ENCODE measurements at regions not wholly inside any gene's neighbourhood (a gene's known extent, or its start where the extent isn't known, plus 50 kb on each side); places are given as distances from the start of the nearest gene placed in this dataset.

DNA sequence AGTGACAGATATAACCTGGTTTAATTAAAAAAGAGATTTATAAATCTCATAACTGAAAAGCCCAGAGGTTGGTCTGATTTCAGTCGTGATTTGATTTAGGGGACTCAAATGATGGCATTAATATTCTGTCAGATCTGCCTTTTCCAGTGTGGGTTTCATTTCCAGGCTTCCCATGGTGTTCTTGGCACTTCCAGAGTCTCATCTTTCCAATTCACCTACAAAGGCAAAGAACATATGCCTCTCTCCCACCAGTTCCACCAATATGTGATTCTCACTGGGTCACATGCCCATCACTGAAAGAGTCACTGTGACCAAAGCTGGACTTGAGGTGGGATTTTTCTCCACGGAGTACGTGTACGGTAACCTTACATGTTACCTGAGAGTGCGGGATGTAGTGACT is 137.4 kb upstream of the IL12B start:
- Histone ChIP-seq H3K27me3 (ENCODE audit: control insufficient read depth in 1 of 2, insufficient read depth in 2 of 2, low read length in 1 of 2) (no peaks in the 10 kb centered on the region), H3K9me3 (ENCODE audit: control insufficient read depth, low read length) (no peaks in the 10 kb centered on the region), H3K4me3 (ENCODE audit: low read length in 2 of 2) (no peak overlapping the region), H3K36me3 (ENCODE audit: control insufficient read depth in 1 of 2, insufficient read depth in 2 of 2, low read length in 1 of 2) (no peaks in the 10 kb centered on the region), H3K4me1 (ENCODE audit: control insufficient read depth in 1 of 2, insufficient read depth in 2 of 2, low read length in 2 of 2) (no peaks in the 10 kb centered on the region), H3K27ac (ENCODE audit: low read depth in 1 of 2, low read length in 2 of 2) (no peak overlapping the region)
- ATAC-seq (ENCODE audit: low FRiP score), result no peak
- no peak for DNase-seq
- intact Hi-C loops (cut with DNase I), result no loop called here
- WGBS, 2 donors, result 95% methylated on average over 5 of the region's 5 CpGs

DNA sequence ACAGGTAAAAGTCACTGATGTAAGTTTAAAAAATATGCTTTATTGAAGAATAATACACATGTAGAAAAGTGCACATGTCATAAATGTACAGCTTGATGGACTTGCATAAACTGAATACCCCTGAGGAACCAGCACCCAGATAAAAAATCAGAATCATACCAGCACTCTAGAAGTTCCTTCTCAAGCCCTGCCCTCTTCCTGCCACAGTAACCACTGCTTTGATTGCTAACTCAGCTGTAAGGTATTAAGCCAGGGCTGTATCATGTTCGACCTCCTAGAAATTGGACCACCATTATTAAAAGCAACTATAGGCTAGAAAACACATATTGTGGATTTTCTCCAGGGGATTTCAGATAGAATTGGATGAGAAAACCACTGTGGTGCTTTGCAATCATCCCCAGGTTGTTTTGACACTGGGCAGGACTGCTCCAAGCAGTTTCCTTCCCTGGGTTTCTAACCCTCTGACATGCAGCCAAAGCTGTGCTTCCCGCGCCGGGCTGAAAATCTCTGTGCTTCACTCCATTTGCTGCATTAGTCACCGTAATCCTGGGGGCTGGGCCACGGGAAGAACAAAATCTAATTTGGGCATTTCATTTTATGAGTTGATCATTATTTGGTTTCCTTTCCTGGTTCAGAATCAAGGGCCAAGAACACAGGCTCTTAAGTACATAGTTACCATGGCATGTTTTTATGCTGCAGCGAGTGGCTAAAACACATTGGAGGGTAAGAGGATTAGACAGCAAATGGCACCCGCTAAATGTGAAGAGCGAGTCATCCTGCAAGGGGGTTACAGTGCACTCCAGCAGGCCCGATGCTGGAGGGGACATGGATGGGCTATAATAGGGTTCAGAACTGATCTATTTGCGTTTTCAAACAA is 139.4 kb upstream of the IL12B start:
- intact Hi-C loops (cut with DNase I), result no loop called here
- Histone ChIP-seq H3K9me3 (ENCODE audit: control insufficient read depth, low read length) (no peaks in the 10 kb centered on the region), H3K27ac (ENCODE audit: low read depth in 1 of 2, low read length in 2 of 2) (no peak overlapping the region), H3K4me1 (ENCODE audit: control insufficient read depth in 1 of 2, insufficient read depth in 2 of 2, low read length in 2 of 2) (no peaks in the 10 kb centered on the region), H3K27me3 (ENCODE audit: control insufficient read depth in 1 of 2, insufficient read depth in 2 of 2, low read length in 1 of 2) (no peaks in the 10 kb centered on the region), H3K4me3 (ENCODE audit: low read length in 2 of 2) (no peak overlapping the region), H3K36me3 (ENCODE audit: control insufficient read depth in 1 of 2, insufficient read depth in 2 of 2, low read length in 1 of 2) (no peaks in the 10 kb centered on the region)
- DNase-seq (no peak), ATAC-seq (ENCODE audit: low FRiP score) (peak; percentile 19)
- 38 to 55% methylated on average over 11 of the region's 11 CpGs for WGBS, 2 donors

DNA sequence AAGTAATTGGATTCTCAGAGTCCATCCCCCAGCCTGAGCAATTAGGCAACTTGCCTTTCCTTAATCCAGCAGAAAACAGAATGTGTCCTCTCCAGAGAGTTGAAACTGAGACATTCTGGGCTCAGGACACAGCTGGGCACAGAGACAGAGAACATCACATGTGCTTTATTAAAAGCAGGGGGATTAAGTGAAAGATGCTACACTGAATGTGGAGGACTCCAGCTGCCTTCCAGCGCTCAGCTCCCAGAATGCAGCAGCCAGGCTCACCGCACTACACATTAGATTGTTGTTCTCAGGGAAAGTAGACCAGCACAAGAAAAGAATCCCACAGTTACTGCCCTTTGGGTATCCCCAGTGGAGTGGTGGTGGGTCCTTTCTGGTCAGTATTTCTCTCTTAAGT is 141.6 kb upstream of the IL12B start:
- Histone ChIP-seq H3K4me3 (ENCODE audit: low read length in 2 of 2) (no peak overlapping the region), H3K27ac (ENCODE audit: low read depth in 1 of 2, low read length in 2 of 2) (no peak overlapping the region), H3K9me3 (ENCODE audit: control insufficient read depth, low read length) (peaks cover 3% of the 10 kb centered on the region), H3K27me3 (ENCODE audit: control insufficient read depth in 1 of 2, insufficient read depth in 2 of 2, low read length in 1 of 2) (no peaks in the 10 kb centered on the region), H3K36me3 (ENCODE audit: control insufficient read depth in 1 of 2, insufficient read depth in 2 of 2, low read length in 1 of 2) (no peaks in the 10 kb centered on the region), H3K4me1 (ENCODE audit: control insufficient read depth in 1 of 2, insufficient read depth in 2 of 2, low read length in 2 of 2) (no peaks in the 10 kb centered on the region)
- DNase-seq, result no peak
- ATAC-seq (ENCODE audit: low FRiP score), result peak; percentile 80
- 89 to 90% methylated on average over 2 of the region's 2 CpGs for WGBS, 2 donors
- intact Hi-C loops (cut with DNase I), result no loop called here

DNA sequence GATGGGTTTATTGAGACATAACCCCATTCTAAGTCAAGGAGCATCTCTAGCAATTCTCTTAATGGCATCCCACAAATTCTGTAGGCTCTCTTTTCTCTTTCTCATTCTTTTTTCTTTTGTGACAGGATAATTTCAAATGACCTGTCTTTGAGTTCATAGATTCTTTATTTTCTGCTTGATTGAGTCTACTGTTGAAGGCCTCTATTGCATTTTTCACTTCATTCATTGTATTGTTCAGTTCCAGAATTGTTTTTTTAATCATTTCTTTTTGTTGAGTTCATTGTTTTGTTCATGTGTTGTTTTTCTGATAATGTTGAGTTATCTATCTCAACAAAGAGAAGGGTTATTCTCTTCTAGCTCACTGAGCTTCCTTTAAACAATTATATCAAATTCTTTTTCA is 144.7 kb upstream of the IL12B start:
- no peak for ATAC-seq (ENCODE audit: low FRiP score)
- intact Hi-C loops (cut with DNase I), result no loop called here
- H3K36me3 ChIP-seq (ENCODE audit: control insufficient read depth in 1 of 2, insufficient read depth in 2 of 2, low read length in 1 of 2), result no peaks in the 10 kb centered on the region

DNA sequence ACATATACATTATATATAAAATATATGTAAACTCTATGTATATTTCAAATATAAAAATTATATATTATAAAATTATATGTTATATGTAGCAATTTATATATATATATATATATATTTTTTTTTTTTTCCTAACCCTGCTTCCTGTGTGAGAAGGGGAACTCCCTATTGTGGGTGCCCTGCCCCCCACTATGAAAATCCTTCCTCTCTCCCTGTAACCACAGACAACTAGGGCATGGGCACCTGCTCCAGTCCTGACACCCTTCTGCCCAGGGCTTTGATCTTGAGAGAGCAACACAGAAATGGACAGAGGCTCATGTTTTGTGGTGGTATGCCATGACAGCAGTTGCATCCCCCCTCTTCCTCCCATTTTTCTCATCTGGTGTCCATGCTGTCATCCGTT is 148.7 kb upstream of the IL12B start:
- ATAC-seq (ENCODE audit: low FRiP score) (no peak), DNase-seq (no peak)
- no peaks in the 10 kb centered on the region for H3K27me3 ChIP-seq (ENCODE audit: control insufficient read depth in 1 of 2, insufficient read depth in 2 of 2, low read length in 1 of 2)
- H3K9me3 ChIP-seq (ENCODE audit: control insufficient read depth, low read length), result peaks cover 3% of the 10 kb centered on the region
- no peak overlapping the region for H3K27ac ChIP-seq (ENCODE audit: low read depth in 1 of 2, low read length in 2 of 2)
- WGBS, 2 donors, result 63 to 89% methylated on average over 1 of the region's 1 CpG
- no peaks in the 10 kb centered on the region for H3K36me3 ChIP-seq (ENCODE audit: control insufficient read depth in 1 of 2, insufficient read depth in 2 of 2, low read length in 1 of 2)
- H3K4me1 ChIP-seq (ENCODE audit: control insufficient read depth in 1 of 2, insufficient read depth in 2 of 2, low read length in 2 of 2), result no peaks in the 10 kb centered on the region
- intact Hi-C loops (cut with DNase I), result no loop called here
- no peak overlapping the region for H3K4me3 ChIP-seq (ENCODE audit: low read length in 2 of 2)

More for the DNA sequence above, 144.7 kb upstream of the IL12B start:
- DNase-seq, result no peak
- H3K4me3 ChIP-seq (ENCODE audit: low read length in 2 of 2), result no peak overlapping the region
- H3K27me3 ChIP-seq (ENCODE audit: control insufficient read depth in 1 of 2, insufficient read depth in 2 of 2, low read length in 1 of 2), result no peaks in the 10 kb centered on the region
- H3K9me3 ChIP-seq (ENCODE audit: control insufficient read depth, low read length), result peaks cover 3% of the 10 kb centered on the region
- H3K4me1 ChIP-seq (ENCODE audit: control insufficient read depth in 1 of 2, insufficient read depth in 2 of 2, low read length in 2 of 2), result no peaks in the 10 kb centered on the region
- no peak overlapping the region for H3K27ac ChIP-seq (ENCODE audit: low read depth in 1 of 2, low read length in 2 of 2)

DNA sequence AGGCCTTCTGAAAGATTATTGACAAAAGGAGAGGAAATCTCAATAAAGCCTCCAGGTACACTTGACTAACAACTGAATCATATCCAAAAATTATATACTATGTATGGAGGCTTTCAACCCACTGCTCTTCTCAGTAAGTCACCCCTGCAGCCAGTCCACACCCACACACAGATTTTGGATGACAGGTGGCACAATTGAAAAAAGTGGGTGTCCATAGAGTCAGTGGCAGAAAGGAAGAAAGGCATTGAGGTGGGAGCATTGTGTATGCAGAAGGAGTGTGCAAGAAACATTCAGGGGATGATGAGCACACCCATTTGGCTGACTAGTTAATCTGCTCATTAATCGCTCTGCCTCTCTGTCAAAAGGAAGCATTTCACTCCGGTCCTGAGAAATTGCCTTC is 150.6 kb upstream of the IL12B start:
- H3K9me3 ChIP-seq (ENCODE audit: control insufficient read depth, low read length), result no peaks in the 10 kb centered on the region
- no peaks in the 10 kb centered on the region for H3K27me3 ChIP-seq (ENCODE audit: control insufficient read depth in 1 of 2, insufficient read depth in 2 of 2, low read length in 1 of 2)
- no peak overlapping the region for H3K4me3 ChIP-seq (ENCODE audit: low read length in 2 of 2)
- no peak overlapping the region for H3K27ac ChIP-seq (ENCODE audit: low read depth in 1 of 2, low read length in 2 of 2)
- 91% methylated on average over 2 of the region's 2 CpGs for WGBS, 2 donors
- ATAC-seq (ENCODE audit: low FRiP score) (no peak), DNase-seq (no peak)
- H3K4me1 ChIP-seq (ENCODE audit: control insufficient read depth in 1 of 2, insufficient read depth in 2 of 2, low read length in 2 of 2), result no peaks in the 10 kb centered on the region
- H3K36me3 ChIP-seq (ENCODE audit: control insufficient read depth in 1 of 2, insufficient read depth in 2 of 2, low read length in 1 of 2), result no peaks in the 10 kb centered on the region
- intact Hi-C loops (cut with DNase I), result no loop called here

DNA sequence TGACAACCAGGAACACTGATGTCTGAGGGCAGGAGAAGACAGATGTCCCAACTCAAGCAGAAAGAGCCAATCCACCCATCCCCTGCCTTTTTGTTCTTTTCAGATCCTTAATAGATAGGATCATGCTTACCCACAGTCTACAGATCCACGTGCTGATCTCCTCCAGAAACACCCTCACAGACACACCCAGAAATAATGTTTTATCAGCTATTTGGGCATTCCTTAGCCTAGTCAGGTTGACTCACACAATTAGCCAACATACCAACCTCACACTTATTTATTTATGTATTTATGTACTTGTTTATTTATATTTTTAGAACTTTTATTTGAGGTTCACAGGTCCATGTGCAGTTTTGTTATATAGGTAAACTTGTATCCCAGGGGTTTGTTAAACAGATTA is 151.5 kb upstream of the IL12B start:
- Histone ChIP-seq H3K27ac (ENCODE audit: low read depth in 1 of 2, low read length in 2 of 2) (no peak overlapping the region), H3K36me3 (ENCODE audit: control insufficient read depth in 1 of 2, insufficient read depth in 2 of 2, low read length in 1 of 2) (no peaks in the 10 kb centered on the region), H3K27me3 (ENCODE audit: control insufficient read depth in 1 of 2, insufficient read depth in 2 of 2, low read length in 1 of 2) (no peaks in the 10 kb centered on the region), H3K4me1 (ENCODE audit: control insufficient read depth in 1 of 2, insufficient read depth in 2 of 2, low read length in 2 of 2) (no peaks in the 10 kb centered on the region), H3K4me3 (ENCODE audit: low read length in 2 of 2) (no peak overlapping the region), H3K9me3 (ENCODE audit: control insufficient read depth, low read length) (no peaks in the 10 kb centered on the region)
- intact Hi-C loops (cut with DNase I), result no loop called here
- DNase-seq (no peak), ATAC-seq (ENCODE audit: low FRiP score) (no peak)
- 87 to 92% methylated on average over 1 of the region's 1 CpG for WGBS, 2 donors

DNA sequence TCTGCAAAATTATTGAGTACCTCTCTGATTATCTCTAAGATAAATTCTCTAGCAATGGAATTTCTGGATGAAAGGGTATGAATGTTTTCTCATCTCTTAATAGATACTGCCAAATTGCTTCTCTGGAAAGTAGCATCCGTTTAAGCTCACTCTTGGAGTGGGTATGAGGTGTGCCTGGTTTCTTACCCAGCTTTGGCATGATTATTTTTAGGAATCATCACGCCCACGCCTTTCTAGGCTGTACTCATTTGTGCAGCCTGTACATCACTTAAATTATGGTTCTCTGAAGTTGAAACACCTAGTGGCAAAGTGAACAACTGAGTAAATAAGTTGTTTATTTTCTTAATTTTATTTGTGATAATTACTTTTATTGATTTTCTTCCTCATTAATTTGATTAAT is 156.5 kb upstream of the IL12B start:
- intact Hi-C loops (cut with DNase I), result no loop called here
- no peak for ATAC-seq (ENCODE audit: low FRiP score)
- Histone ChIP-seq H3K4me1 (ENCODE audit: control insufficient read depth in 1 of 2, insufficient read depth in 2 of 2, low read length in 2 of 2) (no peaks in the 10 kb centered on the region), H3K27ac (ENCODE audit: low read depth in 1 of 2, low read length in 2 of 2) (no peak overlapping the region), H3K36me3 (ENCODE audit: control insufficient read depth in 1 of 2, insufficient read depth in 2 of 2, low read length in 1 of 2) (no peaks in the 10 kb centered on the region), H3K27me3 (ENCODE audit: control insufficient read depth in 1 of 2, insufficient read depth in 2 of 2, low read length in 1 of 2) (peaks cover 0 to 2% of the 10 kb centered on the region in 2 donors), H3K9me3 (ENCODE audit: control insufficient read depth, low read length) (no peaks in the 10 kb centered on the region), H3K4me3 (ENCODE audit: low read length in 2 of 2) (no peak overlapping the region)
- 67 to 73% methylated on average over 3 of the region's 3 CpGs for WGBS, 2 donors
- DNase-seq, result no peak

DNA sequence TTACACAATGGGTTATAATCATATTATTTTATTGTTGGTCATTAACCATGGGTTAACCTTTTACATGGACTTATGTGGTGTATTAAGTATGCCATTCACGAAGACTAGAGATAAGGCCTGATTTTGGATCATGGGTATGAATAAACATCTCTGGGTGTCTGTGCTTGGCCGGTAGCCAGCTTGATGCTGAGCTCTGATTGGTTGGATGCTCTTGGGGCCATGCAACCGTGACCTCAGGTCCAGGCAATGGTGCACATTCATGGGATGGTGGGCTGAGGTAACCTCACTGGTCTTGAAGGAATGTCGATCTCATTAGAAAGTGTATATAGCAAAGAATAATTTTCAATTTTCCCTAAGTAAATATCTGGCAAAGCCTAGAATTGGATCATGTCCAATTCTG is 158.2 kb upstream of the IL12B start:
- 68 to 69% methylated on average over 4 of the region's 4 CpGs for WGBS, 2 donors
- Histone ChIP-seq H3K27ac (ENCODE audit: low read depth in 1 of 2, low read length in 2 of 2) (no peak overlapping the region), H3K36me3 (ENCODE audit: control insufficient read depth in 1 of 2, insufficient read depth in 2 of 2, low read length in 1 of 2) (no peaks in the 10 kb centered on the region), H3K4me1 (ENCODE audit: control insufficient read depth in 1 of 2, insufficient read depth in 2 of 2, low read length in 2 of 2) (no peaks in the 10 kb centered on the region), H3K4me3 (ENCODE audit: low read length in 2 of 2) (no peak overlapping the region), H3K9me3 (ENCODE audit: control insufficient read depth, low read length) (no peaks in the 10 kb centered on the region), H3K27me3 (ENCODE audit: control insufficient read depth in 1 of 2, insufficient read depth in 2 of 2, low read length in 1 of 2) (peaks cover 0 to 2% of the 10 kb centered on the region in 2 donors)
- DNase-seq (no peak), ATAC-seq (ENCODE audit: low FRiP score) (no peak)
- intact Hi-C loops (cut with DNase I), result no loop called here

All from aorta (tissue), 5 donors.